Glutamatergic neuron (in vitro differentiated cells): ENCODE measurements at regions not wholly inside any gene's neighbourhood (a gene's known extent, or its start where the extent isn't known, plus 50 kb on each side); places are given as distances from the start of the nearest gene placed in this dataset.

Source experiments
- DNase-seq: peaks from one replicate; pipeline ENCODE4 v3.0.0; 2022
- H3K27ac Mint-ChIP-seq: one replicate; pipeline ENCODE4 v1.8.0; 2020; ENCODE audit warnings: mild to moderate bottlenecking, mixed read lengths, inconsistent platforms; ENCODE audit not compliant: unreplicated experiment
- H3K27me3 Mint-ChIP-seq: one replicate; pipeline ENCODE4 v1.8.0; 2020; ENCODE audit warnings: mild to moderate bottlenecking, moderate library complexity, mixed read lengths, inconsistent platforms; ENCODE audit not compliant: unreplicated experiment
- H3K36me3 Mint-ChIP-seq: one replicate; pipeline ENCODE4 v1.8.0; 2020; ENCODE audit warnings: mild to moderate bottlenecking, mixed read lengths, inconsistent platforms; ENCODE audit not compliant: unreplicated experiment
- H3K4me1 Mint-ChIP-seq: one replicate; pipeline ENCODE4 v1.8.0; 2020; ENCODE audit warnings: mild to moderate bottlenecking, low read depth, mixed read lengths, inconsistent platforms; ENCODE audit not compliant: unreplicated experiment
- H3K4me3 Mint-ChIP-seq: one replicate; pipeline ENCODE4 v1.8.0; 2020; ENCODE audit warnings: mild to moderate bottlenecking, mixed read lengths, inconsistent platforms; ENCODE audit not compliant: unreplicated experiment
- H3K9me3 Mint-ChIP-seq: one replicate; pipeline ENCODE4 v1.8.0; 2020; ENCODE audit warnings: mild to moderate bottlenecking, moderate library complexity, mixed read lengths, inconsistent platforms; ENCODE audit not compliant: unreplicated experiment
- CTCF ChIP-seq: fragments of 200-600 bp; sonication (generic); IDR thresholded peaks from one replicate; pipeline ENCODE4 v1.5.0; 2021; ENCODE audit not compliant: partially characterized antibody, unreplicated experiment

- no peak for TF ChIP-seq CTCF
- Mint-ChIP-seq H3K27me3 (no peaks in the 10 kb centered on the region), H3K4me1 (peaks cover 18% of the 10 kb centered on the region), H3K27ac (no peak overlapping the region), H3K9me3 (peaks cover 4% of the 10 kb centered on the region), H3K4me3 (no peak overlapping the region), H3K36me3 (no peaks in the 10 kb centered on the region)
- DNase-seq, result peak; percentile 15
Observed at GRCh38 chrX:10854594-10854993, 234.2 kb upstream of the MID1 start.

GRCh38 chrX:10855845-10856244 lies 235.5 kb upstream of the MID1 start:
- H3K9me3 Mint-ChIP-seq, result peaks cover 4% of the 10 kb centered on the region
- no peak for TF ChIP-seq CTCF
- H3K4me1 Mint-ChIP-seq, result peaks cover 18% of the 10 kb centered on the region
- peak overlapping the region; percentile 22 for H3K27ac Mint-ChIP-seq
- no peak overlapping the region for H3K4me3 Mint-ChIP-seq
- H3K27me3 Mint-ChIP-seq, result no peaks in the 10 kb centered on the region
- no peaks in the 10 kb centered on the region for H3K36me3 Mint-ChIP-seq
- DNase-seq, result no peak

GRCh38 chrX:10856797-10857196 lies 236.4 kb upstream of the MID1 start:
- Mint-ChIP-seq H3K27ac (peak overlapping the region; percentile 78), H3K9me3 (peaks cover 4% of the 10 kb centered on the region), H3K27me3 (no peaks in the 10 kb centered on the region), H3K36me3 (no peaks in the 10 kb centered on the region), H3K4me1 (peaks cover 18% of the 10 kb centered on the region), H3K4me3 (peak overlapping the region; percentile 32)
- no peak for DNase-seq
- TF ChIP-seq CTCF, result no peak

- TF ChIP-seq CTCF, result no peak
- Mint-ChIP-seq H3K4me3 (no peak overlapping the region), H3K9me3 (peaks cover 4% of the 10 kb centered on the region), H3K4me1 (peaks cover 18% of the 10 kb centered on the region), H3K27me3 (no peaks in the 10 kb centered on the region), H3K36me3 (no peaks in the 10 kb centered on the region), H3K27ac (no peak overlapping the region)
- DNase-seq, result no peak
Observed at GRCh38 chrX:10859353-10859752, 239.0 kb upstream of the MID1 start.

GRCh38 chrX:10875995-10876394 lies 235.1 kb upstream of the HCCS start:
- H3K9me3 Mint-ChIP-seq, result no peaks in the 10 kb centered on the region
- peaks cover 4% of the 10 kb centered on the region for H3K36me3 Mint-ChIP-seq
- no peaks in the 10 kb centered on the region for H3K27me3 Mint-ChIP-seq
- no peak for DNase-seq
- H3K27ac Mint-ChIP-seq, result no peak overlapping the region
- H3K4me1 Mint-ChIP-seq, result no peaks in the 10 kb centered on the region
- no peak for TF ChIP-seq CTCF
- no peak overlapping the region for H3K4me3 Mint-ChIP-seq
